ENCODE measurements at regions not wholly inside any gene's neighbourhood (a gene's known extent, or its start where the extent isn't known, plus 50 kb on each side); places are given as distances from the start of the nearest gene placed in this dataset.

GRCh38 chr11:113542420-113542819 is 67.2 kb upstream of the DRD2 start:
- no peak overlapping the region for H3K27ac ChIP-seq
- no peaks in the 10 kb centered on the region for H3K9me3 ChIP-seq
- DNase-seq: no peak
- H3K4me1 ChIP-seq: no peaks in the 10 kb centered on the region
- no peaks in the 10 kb centered on the region for H3K36me3 ChIP-seq
- no peak overlapping the region for H3K4me3 ChIP-seq
- TF ChIP-seq CTCF (IDR thresholded peaks at IDR 0.05): no peak
- intact Hi-C loops (cut with DNase I; ENCODE audit: low total_unique reads): no loop called here
- H3K27me3 ChIP-seq: no peaks in the 10 kb centered on the region

GRCh38 chr11:113540416-113541330 is 65.5 kb upstream of the DRD2 start:
- intact Hi-C loops (cut with DNase I; ENCODE audit: low total_unique reads): no loop called here
- no peak for TF ChIP-seq CTCF (IDR thresholded peaks at IDR 0.05)
- DNase-seq: no peak

GRCh38 chr11:113538451-113539412 is 63.5 kb upstream of the DRD2 start:
- H3K9me3 ChIP-seq: no peaks in the 10 kb centered on the region
- DNase-seq: no peak
- TF ChIP-seq CTCF (IDR thresholded peaks at IDR 0.05): no peak
- intact Hi-C loops (cut with DNase I; ENCODE audit: low total_unique reads): no loop called here
- no peak overlapping the region for H3K4me3 ChIP-seq
- H3K27ac ChIP-seq: no peak overlapping the region
- no peaks in the 10 kb centered on the region for H3K36me3 ChIP-seq
- peaks cover 0 to 4% of the 10 kb centered on the region in 2 donors for H3K27me3 ChIP-seq
- H3K4me1 ChIP-seq: no peaks in the 10 kb centered on the region

More at GRCh38 chr11:113540416-113541330, 65.5 kb upstream of the DRD2 start:
- H3K9me3 ChIP-seq: no peaks in the 10 kb centered on the region
- H3K27me3 ChIP-seq: no peaks in the 10 kb centered on the region
- H3K36me3 ChIP-seq: no peaks in the 10 kb centered on the region
- no peak overlapping the region for H3K27ac ChIP-seq
- H3K4me3 ChIP-seq: no peak overlapping the region
- H3K4me1 ChIP-seq: no peaks in the 10 kb centered on the region

GRCh38 chr11:113534625-113535024 is 59.4 kb upstream of the DRD2 start:
- Histone ChIP-seq H3K4me3 (no peak overlapping the region), H3K36me3 (no peaks in the 10 kb centered on the region), H3K4me1 (peaks cover 0 to 15% (median under 1%) of the 10 kb centered on the region in 4 donors), H3K27me3 (peaks cover 0 to 4% of the 10 kb centered on the region in 2 donors), H3K9me3 (no peaks in the 10 kb centered on the region), H3K27ac (no peak overlapping the region)
- intact Hi-C loops (cut with DNase I; ENCODE audit: low total_unique reads): loop anchor here (5.0 kb wide), 1 partner anchor 227 kb away; no protein-coding TSS in a partner anchor
- DNase-seq: no peak
- TF ChIP-seq CTCF (IDR thresholded peaks at IDR 0.05): no peak

GRCh38 chr11:113533425-113533698 is 58.2 kb upstream of the DRD2 start:
- Histone ChIP-seq H3K4me1 (peaks cover 0 to 25% (median 7%) of the 10 kb centered on the region in 4 donors), H3K27ac (no peak overlapping the region), H3K36me3 (no peaks in the 10 kb centered on the region), H3K27me3 (peaks cover 0 to 4% of the 10 kb centered on the region in 2 donors), H3K4me3 (no peak overlapping the region), H3K9me3 (no peaks in the 10 kb centered on the region)
- intact Hi-C loops (cut with DNase I; ENCODE audit: low total_unique reads): loop anchor here (5.0 kb wide), 1 partner anchor 226 kb away; no protein-coding TSS in a partner anchor
- no peak for DNase-seq
- no peak for TF ChIP-seq CTCF (IDR thresholded peaks at IDR 0.05)
